Endodermal cell (in vitro differentiated cells): ENCODE measurements at regions not wholly inside any gene's neighbourhood (a gene's known extent, or its start where the extent isn't known, plus 50 kb on each side); places are given as distances from the start of the nearest gene placed in this dataset.

Experiments used
- DNase-seq: peaks from one replicate; pipeline ENCODE4 v3.0.0-alpha.2; 2017
- H3K27ac ChIP-seq: 2 replicates; pipeline ENCODE4 v1.5.1; 2013; ENCODE audit warnings: mild to moderate bottlenecking, low read depth, low read length, moderate library complexity
- H3K27me3 ChIP-seq: 2 replicates; pipeline ENCODE4 v1.6.1; 2013; ENCODE audit warnings: mild to moderate bottlenecking, low read length, moderate library complexity; ENCODE audit not compliant: insufficient read depth, control insufficient read depth, poor library complexity, severe bottlenecking
- H3K36me3 ChIP-seq: 2 replicates; pipeline ENCODE4 v1.7.0; 2013; ENCODE audit warnings: mild to moderate bottlenecking, low read length, moderate library complexity; ENCODE audit not compliant: control insufficient read depth, insufficient read depth
- H3K4me1 ChIP-seq: one replicate; pipeline ENCODE4 v1.7.0; 2013; ENCODE audit warnings: low read length; ENCODE audit not compliant: control insufficient read depth, insufficient read depth
- H3K4me3 ChIP-seq: 2 replicates; pipeline ENCODE4 v1.5.1; 2013; ENCODE audit warnings: mild to moderate bottlenecking, low read length, moderate library complexity
- H3K9ac ChIP-seq: 2 replicates; pipeline ENCODE4 v1.6.1; 2013; ENCODE audit warnings: mild to moderate bottlenecking, low read length, moderate library complexity; ENCODE audit not compliant: poor library complexity, severe bottlenecking; ENCODE audit errors: extremely low read depth
- H3K9me3 ChIP-seq: 2 replicates; pipeline ENCODE4 v1.6.1; 2013; ENCODE audit warnings: mild to moderate bottlenecking, low read length, moderate library complexity; ENCODE audit not compliant: control insufficient read depth
- H3K27ac Mint-ChIP-seq: 2 replicates; pipeline ENCODE4 v1.8.0; 2020; ENCODE audit warnings: mixed read lengths
- H3K27me3 Mint-ChIP-seq: 2 replicates; pipeline ENCODE4 v1.8.0; 2021; ENCODE audit warnings: mild to moderate bottlenecking, mixed read lengths; ENCODE audit not compliant: insufficient read depth
- H3K36me3 Mint-ChIP-seq: 2 replicates; pipeline ENCODE4 v1.8.0; 2020; ENCODE audit warnings: low read depth, mixed read lengths
- H3K4me1 Mint-ChIP-seq: 2 replicates; pipeline ENCODE4 v1.8.0; 2020; ENCODE audit warnings: mixed read lengths
- H3K4me3 Mint-ChIP-seq: 2 replicates; pipeline ENCODE4 v1.8.0; 2020; ENCODE audit warnings: mild to moderate bottlenecking, moderate library complexity, mixed read lengths
- H3K9me3 Mint-ChIP-seq: 2 replicates; pipeline ENCODE4 v1.8.0; 2020; ENCODE audit warnings: mild to moderate bottlenecking, mixed read lengths
- WGBS, 2 experiments: methylation state at CpG; one replicate each; pipeline versions ENCODE4 v1.1.5 to v1.1.7; 2013; ENCODE audit warnings: missing lambda C conversion rate in 2 of 2, mixed read lengths in 1 of 2; ENCODE audit not compliant: insufficient coverage in 1 of 2, insufficient read length in 1 of 2; 5-methylcytosine and 5-hydroxymethylcytosine counted together
- TF ChIP-seq, protein P1 (sequence below): fragments of 200-600 bp; sonication (generic); conservative IDR thresholded peaks from 2 replicates; pipeline ENCODE4 v1.5.0; 2021; ENCODE audit warnings: antibody characterized with exemption, mild to moderate bottlenecking

- Histone ChIP-seq H3K9me3 (no peaks in the 10 kb centered on the region), H3K36me3 (no peaks in the 10 kb centered on the region), H3K27ac (no peak overlapping the region), H3K4me3 (no peak overlapping the region), H3K4me1 (no peaks in the 10 kb centered on the region), H3K27me3 (no peaks in the 10 kb centered on the region), H3K9ac (no peak overlapping the region)
- Mint-ChIP-seq H3K36me3 (no peaks in the 10 kb centered on the region), H3K27me3 (no peaks in the 10 kb centered on the region), H3K4me1 (no peaks in the 10 kb centered on the region), H3K4me3 (no peak overlapping the region), H3K27ac (no peak overlapping the region), H3K9me3 (no peaks in the 10 kb centered on the region)
- TF ChIP-seq, protein P1, sequence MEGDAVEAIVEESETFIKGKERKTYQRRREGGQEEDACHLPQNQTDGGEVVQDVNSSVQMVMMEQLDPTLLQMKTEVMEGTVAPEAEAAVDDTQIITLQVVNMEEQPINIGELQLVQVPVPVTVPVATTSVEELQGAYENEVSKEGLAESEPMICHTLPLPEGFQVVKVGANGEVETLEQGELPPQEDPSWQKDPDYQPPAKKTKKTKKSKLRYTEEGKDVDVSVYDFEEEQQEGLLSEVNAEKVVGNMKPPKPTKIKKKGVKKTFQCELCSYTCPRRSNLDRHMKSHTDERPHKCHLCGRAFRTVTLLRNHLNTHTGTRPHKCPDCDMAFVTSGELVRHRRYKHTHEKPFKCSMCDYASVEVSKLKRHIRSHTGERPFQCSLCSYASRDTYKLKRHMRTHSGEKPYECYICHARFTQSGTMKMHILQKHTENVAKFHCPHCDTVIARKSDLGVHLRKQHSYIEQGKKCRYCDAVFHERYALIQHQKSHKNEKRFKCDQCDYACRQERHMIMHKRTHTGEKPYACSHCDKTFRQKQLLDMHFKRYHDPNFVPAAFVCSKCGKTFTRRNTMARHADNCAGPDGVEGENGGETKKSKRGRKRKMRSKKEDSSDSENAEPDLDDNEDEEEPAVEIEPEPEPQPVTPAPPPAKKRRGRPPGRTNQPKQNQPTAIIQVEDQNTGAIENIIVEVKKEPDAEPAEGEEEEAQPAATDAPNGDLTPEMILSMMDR = no peak
- WGBS, 2 experiments = 93 to 96% methylated on average over 5 to 6 of the region's 6 CpGs
- no peak for DNase-seq
Measured at GRCh38 chr12:58727521-58727920, 192.8 kb downstream of the LRIG3 start.

- Histone ChIP-seq H3K4me1 (no peaks in the 10 kb centered on the region), H3K36me3 (no peaks in the 10 kb centered on the region), H3K9ac (no peak overlapping the region), H3K9me3 (no peaks in the 10 kb centered on the region), H3K4me3 (no peak overlapping the region), H3K27ac (no peak overlapping the region), H3K27me3 (no peaks in the 10 kb centered on the region)
- WGBS, 2 experiments = 92% methylated on average over 1 of the region's 1 CpG; no CpG with 5 or more reads in 1 of the 2 experiments
- Mint-ChIP-seq H3K9me3 (no peaks in the 10 kb centered on the region), H3K27me3 (no peaks in the 10 kb centered on the region), H3K4me1 (no peaks in the 10 kb centered on the region), H3K36me3 (no peaks in the 10 kb centered on the region), H3K27ac (no peak overlapping the region), H3K4me3 (no peak overlapping the region)
- no peak for DNase-seq
- TF ChIP-seq, protein P1 = no peak
Measured at GRCh38 chr12:58728397-58728796, 191.9 kb downstream of the LRIG3 start.

- TF ChIP-seq, protein P1 = no peak
- Mint-ChIP-seq H3K4me3 (no peak overlapping the region), H3K36me3 (no peaks in the 10 kb centered on the region), H3K27me3 (no peaks in the 10 kb centered on the region), H3K9me3 (no peaks in the 10 kb centered on the region), H3K4me1 (no peaks in the 10 kb centered on the region), H3K27ac (no peak overlapping the region)
- DNase-seq = no peak
- Histone ChIP-seq H3K9ac (no peak overlapping the region), H3K27ac (no peak overlapping the region), H3K4me1 (no peaks in the 10 kb centered on the region), H3K36me3 (no peaks in the 10 kb centered on the region), H3K9me3 (no peaks in the 10 kb centered on the region), H3K4me3 (no peak overlapping the region), H3K27me3 (no peaks in the 10 kb centered on the region)
Measured at GRCh38 chr12:58731096-58731495, 189.2 kb downstream of the LRIG3 start.
